ENCODE measurements at regions not wholly inside any gene's neighbourhood (a gene's known extent, or its start where the extent isn't known, plus 50 kb on each side); places are given as distances from the start of the nearest gene placed in this dataset.
A peak's percentile ranks its signal among the peaks of the same experiment; 100 is the strongest.
"Not testable (repeated sequence)": the region's sequence is repeated elsewhere in the genome, so short reads cannot be mapped to it uniquely, and the experiment has no call there.

DNA sequence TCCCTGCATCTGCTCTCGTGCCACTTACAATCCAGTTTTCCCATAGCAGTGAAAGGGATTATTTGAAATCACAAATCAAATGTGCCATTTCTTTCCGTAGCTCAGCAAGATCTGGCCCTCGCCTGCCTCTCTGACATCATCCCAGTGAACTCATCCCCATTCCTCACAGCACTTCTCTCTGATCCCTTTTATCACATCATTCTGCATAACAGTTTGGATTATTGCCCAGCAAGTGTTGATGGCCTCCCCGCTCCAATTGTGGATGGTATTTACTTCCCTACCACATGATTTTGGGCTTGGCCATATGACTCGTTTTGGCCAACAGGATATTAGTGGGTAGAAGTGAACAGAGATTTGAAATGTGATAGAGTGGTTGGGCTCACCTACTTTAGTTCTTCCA, 185.0 kb downstream of the NPIPA7 start:
- DNase-seq: not testable (repeated sequence)

DNA sequence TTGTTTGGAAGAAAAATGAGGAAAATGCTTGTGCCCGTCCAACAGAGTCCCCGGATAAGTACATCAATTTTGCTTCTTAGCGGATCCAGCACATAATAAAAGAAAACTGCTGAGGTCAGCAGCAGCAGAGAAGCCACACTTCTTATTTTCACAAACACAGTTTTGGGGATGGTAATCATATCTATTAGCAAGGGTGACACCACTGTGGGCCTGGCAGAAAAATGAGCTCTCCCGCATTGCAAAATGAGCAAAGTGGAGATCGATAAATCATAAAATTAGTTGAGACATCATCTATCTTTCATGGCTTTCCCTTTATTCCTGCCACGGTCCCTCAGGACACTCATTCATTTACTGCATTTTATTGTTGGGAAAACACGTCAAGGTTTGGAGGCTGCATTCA, 186.4 kb downstream of the NPIPA7 start:
- DNase-seq: not testable (repeated sequence)

DNA sequence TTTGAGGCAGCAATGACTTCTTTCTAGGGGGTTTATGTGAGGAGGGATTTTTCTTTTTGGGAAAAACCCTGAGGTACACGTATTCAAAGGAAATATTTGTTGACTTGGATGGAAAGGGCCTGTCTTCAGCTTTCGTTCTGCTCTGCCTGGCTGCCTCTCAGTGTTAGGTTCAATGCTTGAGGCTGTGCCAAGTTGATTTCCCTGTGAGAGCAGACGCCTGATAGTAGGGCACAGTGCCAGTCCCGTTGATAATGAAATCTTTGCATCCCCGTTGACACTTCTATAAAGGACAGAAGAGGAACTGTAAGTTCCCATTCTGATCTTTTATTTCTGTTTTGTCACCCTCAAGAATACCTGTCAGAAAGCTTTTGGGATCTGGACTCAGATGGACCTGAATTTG, 191.1 kb downstream of the NPIPA7 start:
- DNase-seq: not testable (repeated sequence)

GRCh38 chr16:16570874-16571273, 191.9 kb downstream of the NPIPA7 start:
- DNase-seq: not testable (repeated sequence)

DNA sequence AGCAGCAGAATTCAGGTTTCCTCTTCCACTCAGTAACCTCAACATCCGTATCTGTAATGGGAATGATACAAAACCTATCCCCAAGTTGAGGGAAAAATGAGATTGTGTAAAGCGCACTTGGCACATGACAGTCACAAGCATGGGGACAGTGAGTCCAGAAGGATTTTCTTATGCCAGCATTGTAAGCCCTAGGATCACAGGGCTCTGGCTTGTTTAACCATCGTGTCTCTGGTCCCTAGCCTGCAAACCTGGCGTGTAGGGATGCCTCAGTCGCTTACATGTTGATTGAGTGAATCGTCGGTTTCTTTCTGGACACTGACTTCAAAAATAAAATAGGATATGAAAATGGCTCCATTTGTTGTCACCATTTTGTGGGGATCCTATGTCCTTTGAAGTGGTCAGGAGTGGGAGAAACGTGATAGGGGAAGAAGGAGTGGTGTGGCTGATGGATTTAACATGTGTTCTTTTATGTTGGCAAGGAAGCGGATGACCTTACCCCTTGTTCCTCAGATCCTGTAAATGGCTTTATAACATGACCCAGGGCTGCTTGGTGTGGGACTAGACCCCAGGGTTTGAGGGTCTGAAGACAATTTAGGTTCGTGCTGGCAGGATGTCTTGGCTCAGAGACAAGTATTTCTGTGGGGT, 193.3 kb downstream of the NPIPA7 start:
- not testable (repeated sequence) for DNase-seq

- not testable (repeated sequence) for DNase-seq
These were observed 198.1 kb downstream of the NPIPA7 start for GRCh38 chr16:16577062-16577461.

GRCh38 chr16:16578701-16579100, 199.8 kb downstream of the NPIPA7 start:
- DNase-seq: no peak

DNA sequence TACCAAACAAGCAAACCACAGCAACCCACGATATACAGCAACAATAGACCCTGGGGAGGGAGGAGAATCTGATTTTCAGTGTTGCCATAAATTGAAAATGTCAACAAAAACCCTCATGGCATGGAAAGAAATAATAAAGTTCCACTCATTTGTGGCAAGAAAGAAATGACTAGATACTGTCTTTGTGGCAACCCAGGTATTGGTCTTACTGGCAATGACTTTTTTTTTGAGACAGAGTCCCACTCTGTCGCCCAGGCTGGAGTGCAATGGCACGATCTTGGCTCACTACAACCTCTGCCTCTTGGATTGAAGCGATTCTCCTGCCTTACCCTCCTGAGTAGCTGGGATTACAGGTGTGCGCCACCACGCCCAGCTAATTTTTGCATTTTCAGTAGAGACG, 204.0 kb downstream of the NPIPA7 start:
- DNase-seq: not testable (repeated sequence)

GRCh38 chr16:16586073-16586651, 207.2 kb downstream of the NPIPA7 start:
- DNase-seq: not testable (repeated sequence)

- not testable (repeated sequence) for DNase-seq
These were observed 208.0 kb downstream of the NPIPA7 start for GRCh38 chr16:16586969-16587368.

- not testable (repeated sequence) for DNase-seq
These were observed 209.5 kb downstream of the NPIPA7 start for GRCh38 chr16:16588436-16588835.

GRCh38 chr16:16590654-16591318, 211.8 kb downstream of the NPIPA7 start:
- not testable (repeated sequence) for DNase-seq

DNA sequence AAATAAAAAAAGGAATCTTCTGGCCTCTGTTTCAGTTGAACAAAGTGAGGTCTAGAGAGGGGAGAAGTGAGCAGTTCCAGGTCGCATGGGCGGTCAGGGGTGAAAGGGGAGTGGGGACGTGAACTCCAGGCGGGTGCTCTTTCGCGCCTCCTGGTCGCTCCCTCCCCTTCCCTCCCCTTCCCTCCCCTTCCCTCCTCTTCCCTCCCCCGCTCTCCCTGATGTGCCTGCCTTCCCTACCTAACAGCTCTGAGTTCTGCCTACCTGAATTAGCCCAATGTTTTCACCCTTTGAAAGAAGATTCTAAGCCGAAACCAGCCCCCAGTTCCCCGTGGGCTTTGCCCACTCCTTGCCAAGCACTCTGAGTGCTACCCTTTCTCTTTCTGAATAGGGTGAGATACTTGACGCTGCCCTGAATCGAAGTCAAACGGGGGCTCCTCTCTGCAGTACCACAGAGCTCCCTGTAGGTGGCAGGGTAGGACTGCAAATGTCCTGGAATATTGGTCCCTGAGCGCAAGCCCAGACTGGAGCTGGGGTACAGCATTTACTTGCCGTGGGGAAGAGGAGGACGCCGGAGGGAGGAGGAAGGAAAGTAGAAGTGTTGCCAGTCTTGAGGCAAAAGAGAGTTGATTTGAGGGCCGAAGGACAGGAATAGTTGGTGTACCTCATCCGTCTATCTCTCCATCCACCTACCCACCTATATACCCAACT, 214.4 kb downstream of the NPIPA7 start:
- peak; percentile 10 for DNase-seq

- DNase-seq: not testable (repeated sequence)
These were observed 216.2 kb downstream of the NPIPA7 start for GRCh38 chr16:16595029-16595718.

DNA sequence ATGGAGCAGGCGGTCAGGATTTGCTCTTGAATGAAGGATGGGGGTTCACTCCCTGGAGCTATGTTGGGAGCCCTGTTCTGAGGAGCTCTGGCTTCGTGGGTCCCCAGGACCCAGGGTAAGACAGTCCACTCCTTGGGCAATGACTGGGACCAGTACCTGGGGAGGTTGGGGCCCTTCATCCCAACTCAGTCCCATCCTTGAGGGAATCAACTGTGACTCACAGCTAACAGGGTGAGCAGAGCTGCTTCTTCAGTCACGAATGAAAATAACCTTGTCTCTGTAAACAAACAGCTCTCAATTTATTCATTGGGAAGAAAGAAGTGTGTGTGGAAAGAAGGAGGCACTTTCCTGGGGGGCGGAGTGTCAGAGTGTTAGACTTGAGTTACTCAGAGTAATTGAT, 222.3 kb downstream of the NPIPA7 start:
- DNase-seq: not testable (repeated sequence)

GRCh38 chr16:16607401-16608082, 228.6 kb downstream of the NPIPA7 start:
- DNase-seq: not testable (repeated sequence)

DNA sequence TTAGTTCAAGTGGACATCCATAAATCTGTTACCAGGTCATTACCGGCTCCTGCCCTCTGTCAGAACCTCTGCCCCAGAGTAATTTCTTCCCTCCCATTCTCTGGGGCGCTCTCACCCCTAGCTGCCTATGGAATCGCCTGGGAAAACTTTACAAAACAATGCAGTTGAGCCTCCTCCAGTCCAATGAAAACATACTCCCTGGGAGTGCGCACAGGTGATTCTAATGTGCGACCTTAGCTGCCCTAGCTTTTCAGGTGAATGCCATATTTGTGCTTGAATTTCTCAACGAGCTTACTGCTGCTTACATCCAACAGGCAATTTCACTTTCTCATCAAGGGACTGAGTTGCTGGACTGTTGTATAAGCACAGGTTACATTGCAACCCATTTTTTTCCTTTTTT, 230.7 kb downstream of the NPIPA7 start:
- DNase-seq: not testable (repeated sequence)

DNA sequence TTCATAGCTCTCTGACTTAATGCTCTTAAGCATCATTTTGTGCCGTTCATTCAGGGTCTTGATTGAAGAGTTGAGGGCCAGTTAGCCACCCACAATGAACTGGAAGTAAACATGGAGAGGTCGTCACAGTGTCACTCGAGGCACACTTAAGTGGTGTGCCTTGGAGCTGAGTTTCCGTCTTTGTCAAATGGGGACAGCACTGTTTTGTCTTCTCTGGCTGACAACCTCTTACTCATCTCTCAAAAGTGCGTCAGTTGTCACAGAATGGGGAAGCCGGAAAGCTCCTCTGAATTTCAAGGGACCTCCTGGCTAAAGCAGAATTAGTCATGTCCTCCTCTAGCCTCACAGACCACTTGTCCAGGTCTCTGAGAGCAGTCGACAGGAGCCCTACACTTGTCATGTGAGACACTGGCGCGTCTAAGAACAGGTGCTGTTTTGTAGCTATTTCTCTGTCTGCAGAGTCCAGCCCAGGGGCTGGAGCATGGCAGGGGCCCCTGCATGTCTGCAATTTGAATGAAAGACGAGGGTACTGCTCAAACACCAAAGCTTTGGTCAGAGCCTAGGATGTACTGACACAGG, 231.5 kb downstream of the NPIPA7 start:
- DNase-seq: not testable (repeated sequence)

GRCh38 chr16:16613212-16613611, 234.3 kb downstream of the NPIPA7 start:
- not testable (repeated sequence) for DNase-seq

GRCh38 chr16:16614484-16614883, 235.5 kb downstream of the NPIPA7 start:
- DNase-seq: not testable (repeated sequence)

- DNase-seq: not testable (repeated sequence)
These were observed 240.1 kb downstream of the NPIPA7 start for GRCh38 chr16:16618963-16619465.

Measured in fibroblast of skin of scalp (primary cell).